H1 (cell line): ENCODE measurements at regions not wholly inside any gene's neighbourhood (a gene's known extent, or its start where the extent isn't known, plus 50 kb on each side); places are given as distances from the start of the nearest gene placed in this dataset.

Experiments used
- CEBPB ChIP-seq: IDR thresholded peaks from 2 replicates; pipeline ENCODE4 v1.6.1; 2012; ENCODE audit warnings: low read depth, low read length
- CHD1 ChIP-seq: IDR thresholded peaks from 2 replicates; pipeline ENCODE4 v1.6.1; 2012; ENCODE audit warnings: low read depth, low read length, improper control_type of control experiment
- CHD2 ChIP-seq: IDR thresholded peaks from 2 replicates; pipeline ENCODE4 v1.6.1; 2012; ENCODE audit warnings: low read length, improper control_type of control experiment
- CTCF ChIP-seq, 3 experiments: IDR thresholded peaks; 1 replicate in 2 of 3; 2 replicates in 1 of 3; pipeline versions ENCODE4 v1.5.1 to v1.6.1; 2011; ENCODE audit warnings: low read length in 3 of 3, mild to moderate bottlenecking in 3 of 3, inconsistent platforms in 2 of 3, low read depth in 1 of 3, moderate library complexity in 1 of 3; ENCODE audit not compliant: insufficient read depth in 1 of 3; ENCODE audit errors: control extremely low read depth in 1 of 3
- EZH2 ChIP-seq: fragments of 200-600 bp; sonication (generic); IDR thresholded peaks from 2 replicates; pipeline ENCODE4 v1.7.1; 2012; ENCODE audit warnings: low read depth, mild to moderate bottlenecking, moderate library complexity, low read length, inconsistent platforms; ENCODE audit not compliant: severe bottlenecking
- FOSL1 ChIP-seq: IDR thresholded peaks from 2 replicates; pipeline ENCODE4 v1.6.1; 2011; ENCODE audit warnings: mild to moderate bottlenecking, low read depth, low read length, moderate library complexity; ENCODE audit not compliant: insufficient read depth
- HDAC2 ChIP-seq, 2 experiments: fragments of 300-600 bp in 1 of 2; sonication (generic) in 1 of 2; IDR thresholded peaks; 2 replicates each; pipeline ENCODE4 v1.6.1; 2011 to 2012; ENCODE audit warnings: low read depth in 2 of 2, low read length in 2 of 2, mild to moderate bottlenecking in 2 of 2, moderate library complexity in 2 of 2, borderline replicate concordance in 1 of 2, inconsistent platforms in 1 of 2
- MAX ChIP-seq: IDR thresholded peaks from 2 replicates; pipeline ENCODE4 v1.6.1; 2012; ENCODE audit warnings: inconsistent platforms
- POLR2A ChIP-seq, 2 experiments: IDR thresholded peaks; 1 replicate in 1 of 2; 2 replicates in 1 of 2; pipeline ENCODE4 v1.6.1; 2011; ENCODE audit warnings: low read depth in 2 of 2, low read length in 2 of 2, mild to moderate bottlenecking in 2 of 2; ENCODE audit errors: control extremely low read depth in 1 of 2
- RAD21 ChIP-seq, 2 experiments: IDR thresholded peaks in 1 of 2; conservative IDR thresholded peaks in 1 of 2; 2 replicates each; pipeline ENCODE4 v1.6.1; 2011; ENCODE audit warnings: low read depth in 2 of 2, low read length in 2 of 2, improper control_type of control experiment in 1 of 2, inconsistent platforms in 1 of 2, mild to moderate bottlenecking in 1 of 2, moderate library complexity in 1 of 2
- SRF ChIP-seq: IDR thresholded peaks from 2 replicates; pipeline ENCODE4 v1.6.1; 2011; ENCODE audit warnings: mild to moderate bottlenecking, low read depth, low read length, moderate library complexity
- ZNF274 ChIP-seq: IDR thresholded peaks from 2 replicates; pipeline ENCODE4 v1.7.0; 2012; ENCODE audit warnings: low read length, borderline replicate concordance; ENCODE audit errors: extremely low read depth
- TF ChIP-seq, protein P1 (sequence below): IDR thresholded peaks from 2 replicates; pipeline ENCODE4 v1.6.1; 2012; ENCODE audit warnings: inconsistent platforms

DNA sequence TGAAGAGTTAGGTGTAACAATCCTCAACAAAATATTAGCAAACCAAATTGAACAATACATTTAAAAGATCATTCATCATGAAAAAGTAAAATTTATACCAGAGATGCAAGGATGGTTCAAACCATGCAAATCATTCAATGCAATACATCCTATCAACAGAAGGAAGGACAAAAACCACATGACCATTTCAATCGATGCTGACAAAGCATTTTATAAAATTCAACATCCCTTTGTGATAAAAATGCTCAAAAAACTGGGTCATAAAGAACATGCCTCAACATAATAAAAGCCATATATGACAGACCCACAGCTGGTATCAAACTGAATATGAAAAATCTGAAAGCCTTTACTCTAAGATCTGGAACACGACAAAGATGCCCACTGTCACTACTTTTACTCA, 490.3 kb upstream of the IRAK1BP1 start:
- TF ChIP-seq EZH2 (no peak), CHD2 (no peak), CTCF (IDR thresholded peaks at IDR 0.05; ENCODE audit: control extremely low read depth in 1 of 3, insufficient read depth in 1 of 3, low read depth in 1 of 3, low read length in 3 of 3) (no peak), MAX (no peak), SRF (no peak), POLR2A (IDR thresholded peaks at IDR 0.05; ENCODE audit: control extremely low read depth in 1 of 2, low read depth in 2 of 2, low read length in 2 of 2) (no peak), CHD1 (no peak), ZNF274 (no peak), CEBPB (no peak), HDAC2 (IDR thresholded peaks at IDR 0.05; ENCODE audit: borderline replicate concordance in 1 of 2, low read depth in 2 of 2, low read length in 2 of 2) (no peak), RAD21 (IDR thresholded peaks at IDR 0.05 in 1 of 2, conservative IDR thresholded peaks at IDR 0.05 in 1 of 2; ENCODE audit: low read depth in 2 of 2, low read length in 2 of 2) (no peak), FOSL1 (no peak)
- TF ChIP-seq, protein P1, sequence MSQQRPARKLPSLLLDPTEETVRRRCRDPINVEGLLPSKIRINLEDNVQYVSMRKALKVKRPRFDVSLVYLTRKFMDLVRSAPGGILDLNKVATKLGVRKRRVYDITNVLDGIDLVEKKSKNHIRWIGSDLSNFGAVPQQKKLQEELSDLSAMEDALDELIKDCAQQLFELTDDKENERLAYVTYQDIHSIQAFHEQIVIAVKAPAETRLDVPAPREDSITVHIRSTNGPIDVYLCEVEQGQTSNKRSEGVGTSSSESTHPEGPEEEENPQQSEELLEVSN: no peak
